ENCODE measurements at regions not wholly inside any gene's neighbourhood (a gene's known extent, or its start where the extent isn't known, plus 50 kb on each side); places are given as distances from the start of the nearest gene placed in this dataset.

- no peak overlapping the region for H3K27ac Mint-ChIP-seq
- no peak for ATAC-seq
Measured at GRCh38 chr11:101401245-101401644, 182.6 kb downstream of the TRPC6 start.

GRCh38 chr11:101397979-101398378 is 185.8 kb downstream of the TRPC6 start:
- no peaks in the 10 kb centered on the region for H3K4me1 Mint-ChIP-seq
- ATAC-seq: no peak
- DNase-seq: no peak
- H3K27ac Mint-ChIP-seq: no peak overlapping the region
- H3K4me3 Mint-ChIP-seq: no peak overlapping the region
- peaks cover 7 to 30% of the 10 kb centered on the region in 2 donors for H3K9me3 Mint-ChIP-seq
- no peaks in the 10 kb centered on the region for H3K27me3 Mint-ChIP-seq

More at GRCh38 chr11:101401245-101401644, 182.6 kb downstream of the TRPC6 start:
- Mint-ChIP-seq H3K4me3 (no peak overlapping the region), H3K27me3 (no peaks in the 10 kb centered on the region), H3K4me1 (no peaks in the 10 kb centered on the region), H3K9me3 (peaks cover 7 to 16% of the 10 kb centered on the region in 2 donors)
- no peak for DNase-seq

GRCh38 chr11:101390539-101390938 is 193.3 kb downstream of the TRPC6 start:
- Mint-ChIP-seq H3K4me3 (no peak overlapping the region), H3K27me3 (no peaks in the 10 kb centered on the region), H3K4me1 (no peaks in the 10 kb centered on the region), H3K27ac (no peak overlapping the region), H3K9me3 (peaks cover 0 to 9% of the 10 kb centered on the region in 2 donors)
- DNase-seq (no peak), ATAC-seq (no peak)

GRCh38 chr11:101369835-101370234 is 214.0 kb downstream of the TRPC6 start:
- no peak overlapping the region for H3K27ac Mint-ChIP-seq
- ATAC-seq (no peak), DNase-seq (no peak)
- no peak overlapping the region for H3K4me3 Mint-ChIP-seq
- no peaks in the 10 kb centered on the region for H3K4me1 Mint-ChIP-seq
- H3K9me3 Mint-ChIP-seq: peaks cover 7 to 16% of the 10 kb centered on the region in 2 donors
- no peaks in the 10 kb centered on the region for H3K27me3 Mint-ChIP-seq

DNA sequence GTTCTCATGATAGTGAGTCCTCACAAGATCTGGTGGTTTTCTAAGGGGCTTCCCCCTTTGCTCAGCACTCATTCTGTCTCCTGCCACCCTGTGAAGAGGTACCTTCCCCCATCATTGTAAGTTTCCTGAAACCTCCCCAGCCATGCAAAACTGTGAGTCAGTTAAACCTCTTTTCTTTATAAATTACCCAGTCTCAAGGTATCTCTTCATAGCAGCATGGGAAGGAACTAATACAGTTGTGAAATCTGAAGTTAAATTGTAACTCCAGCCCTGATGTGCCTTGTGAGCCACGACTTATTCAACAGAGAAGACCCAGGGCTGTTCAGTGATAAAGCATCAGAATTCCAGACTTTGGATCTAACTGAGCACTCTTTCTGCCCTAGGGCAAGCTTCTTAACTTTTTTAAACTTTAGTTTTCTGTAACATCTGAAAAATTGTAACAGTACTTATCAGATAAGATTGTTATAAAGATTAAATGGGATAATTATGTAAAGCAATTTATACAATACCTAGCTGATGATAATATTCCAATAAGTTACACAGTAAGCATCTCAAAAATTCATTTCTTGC is 220.0 kb downstream of the TRPC6 start:
- peaks cover 18 to 20% of the 10 kb centered on the region in 2 donors for H3K9me3 Mint-ChIP-seq
- H3K27ac Mint-ChIP-seq: no peak overlapping the region
- ATAC-seq (no peak), DNase-seq (no peak)
- H3K4me1 Mint-ChIP-seq: no peaks in the 10 kb centered on the region
- no peaks in the 10 kb centered on the region for H3K27me3 Mint-ChIP-seq
- no peak overlapping the region for H3K4me3 Mint-ChIP-seq

DNA sequence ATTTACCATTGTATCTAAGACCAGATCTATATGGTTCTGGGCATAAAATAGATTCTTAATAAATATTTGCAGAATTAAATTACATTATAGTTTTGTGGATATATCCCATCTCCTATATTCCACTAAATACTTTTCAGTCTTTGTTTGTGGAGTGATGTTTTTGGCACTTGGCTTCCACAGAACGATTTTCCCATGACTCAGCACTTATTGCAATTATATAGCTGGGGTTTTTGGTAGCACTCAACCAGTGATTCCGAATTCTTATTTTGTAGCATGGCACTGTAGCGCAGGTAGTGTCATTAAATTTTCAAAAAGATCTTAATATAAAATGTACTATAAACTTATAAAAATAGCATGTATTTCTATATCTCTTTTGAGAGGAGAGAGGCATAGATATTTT is 221.2 kb downstream of the TRPC6 start:
- Mint-ChIP-seq H3K4me1 (no peaks in the 10 kb centered on the region), H3K27me3 (no peaks in the 10 kb centered on the region), H3K4me3 (no peak overlapping the region), H3K27ac (no peak overlapping the region), H3K9me3 (peaks cover 11 to 18% of the 10 kb centered on the region in 2 donors)
- DNase-seq (no peak), ATAC-seq (no peak)

DNA sequence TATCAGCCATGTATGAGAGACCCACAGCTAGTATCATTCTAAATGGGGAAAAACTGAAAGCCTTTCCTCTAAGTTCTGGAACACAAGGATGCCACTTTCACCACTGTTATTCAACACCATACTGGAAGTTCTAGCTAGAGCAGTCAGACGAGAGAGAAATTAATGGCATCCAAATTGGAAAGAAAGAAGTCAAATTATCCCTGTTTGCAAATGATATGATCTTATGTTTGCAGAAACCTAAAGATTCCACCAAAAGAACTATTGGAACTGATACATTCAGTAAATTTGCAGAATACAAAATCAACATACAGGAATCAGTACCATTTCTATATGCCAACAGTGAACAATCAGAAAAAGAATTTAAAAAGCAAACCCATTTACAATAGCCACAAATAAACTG is 226.0 kb downstream of the TRPC6 start:
- Mint-ChIP-seq H3K27me3 (no peaks in the 10 kb centered on the region), H3K9me3 (peaks cover 11 to 14% of the 10 kb centered on the region in 2 donors), H3K4me1 (no peaks in the 10 kb centered on the region), H3K27ac (no peak overlapping the region), H3K4me3 (no peak overlapping the region)
- ATAC-seq (no peak), DNase-seq (no peak)

DNA sequence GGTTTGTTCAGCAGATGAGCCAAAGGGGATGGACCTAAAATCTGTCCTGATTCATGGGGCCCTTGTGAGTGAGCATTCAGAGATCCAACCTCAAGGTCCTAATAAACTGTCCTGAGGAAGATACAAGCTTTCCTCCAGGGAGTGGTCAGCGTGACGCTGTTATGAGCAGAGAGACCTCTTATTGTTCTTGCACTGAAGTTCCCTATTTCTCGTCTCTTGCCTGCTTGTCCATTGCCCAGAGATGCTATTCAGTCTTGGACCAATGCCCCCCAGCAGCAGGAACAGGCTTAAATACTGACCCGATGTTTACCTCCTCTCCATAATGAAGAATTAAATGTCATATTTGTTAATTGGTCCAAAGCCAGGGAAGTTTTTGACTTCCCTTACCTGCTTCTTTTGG is 225.2 kb upstream of the PGR start:
- no peaks in the 10 kb centered on the region for H3K27me3 Mint-ChIP-seq
- no peak overlapping the region for H3K27ac Mint-ChIP-seq
- no peaks in the 10 kb centered on the region for H3K4me1 Mint-ChIP-seq
- DNase-seq (no peak), ATAC-seq (no peak)
- H3K9me3 Mint-ChIP-seq: peaks cover 0 to 8% of the 10 kb centered on the region in 2 donors
- no peak overlapping the region for H3K4me3 Mint-ChIP-seq

GRCh38 chr11:101348786-101349185 is 219.2 kb upstream of the PGR start:
- no peak for DNase-seq
- no peak overlapping the region for H3K27ac Mint-ChIP-seq
- no peak for ATAC-seq
- no peaks in the 10 kb centered on the region for H3K4me1 Mint-ChIP-seq
- peaks cover 2 to 13% of the 10 kb centered on the region in 2 donors for H3K9me3 Mint-ChIP-seq
- H3K27me3 Mint-ChIP-seq: no peaks in the 10 kb centered on the region
- H3K4me3 Mint-ChIP-seq: no peak overlapping the region

- peaks cover 9 to 18% of the 10 kb centered on the region in 2 donors for H3K9me3 Mint-ChIP-seq
- no peak overlapping the region for H3K27ac Mint-ChIP-seq
- no peak overlapping the region for H3K4me3 Mint-ChIP-seq
- H3K27me3 Mint-ChIP-seq: no peaks in the 10 kb centered on the region
- no peak for DNase-seq
- no peaks in the 10 kb centered on the region for H3K4me1 Mint-ChIP-seq
- ATAC-seq: no peak
Measured at GRCh38 chr11:101346591-101346990, 217.0 kb upstream of the PGR start.

DNA sequence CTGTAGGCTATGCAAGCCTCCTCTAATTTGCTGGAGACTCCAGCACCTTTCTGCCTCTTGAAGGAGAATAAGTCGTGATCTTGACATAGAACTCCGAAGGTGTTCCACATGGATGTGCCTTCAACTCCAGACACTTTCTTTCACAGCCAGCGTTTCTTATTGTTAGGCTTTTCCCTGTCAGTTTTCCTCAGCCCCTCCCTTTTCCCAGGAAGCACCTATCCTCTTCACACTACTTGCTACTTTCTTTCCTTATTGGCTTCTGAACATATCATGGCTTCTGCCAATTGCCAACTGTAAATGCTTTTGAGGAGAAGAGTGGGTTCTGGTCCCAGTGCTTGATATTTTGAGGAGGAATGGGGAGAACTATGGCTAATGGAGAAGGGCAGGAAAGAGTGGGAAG is 216.3 kb upstream of the PGR start:
- H3K27ac Mint-ChIP-seq: no peak overlapping the region
- peaks cover 9 to 18% of the 10 kb centered on the region in 2 donors for H3K9me3 Mint-ChIP-seq
- H3K27me3 Mint-ChIP-seq: no peaks in the 10 kb centered on the region
- no peaks in the 10 kb centered on the region for H3K4me1 Mint-ChIP-seq
- DNase-seq (no peak), ATAC-seq (no peak)
- H3K4me3 Mint-ChIP-seq: no peak overlapping the region

GRCh38 chr11:101342307-101342706 is 212.7 kb upstream of the PGR start:
- no peak overlapping the region for H3K4me3 Mint-ChIP-seq
- peaks cover 17 to 23% of the 10 kb centered on the region in 2 donors for H3K9me3 Mint-ChIP-seq
- H3K27ac Mint-ChIP-seq: no peak overlapping the region
- ATAC-seq (no peak), DNase-seq (no peak)
- H3K27me3 Mint-ChIP-seq: no peaks in the 10 kb centered on the region
- no peaks in the 10 kb centered on the region for H3K4me1 Mint-ChIP-seq

- no peak overlapping the region for H3K4me3 Mint-ChIP-seq
- no peak for DNase-seq
Measured at GRCh38 chr11:101341578-101341977, 212.0 kb upstream of the PGR start.

DNA sequence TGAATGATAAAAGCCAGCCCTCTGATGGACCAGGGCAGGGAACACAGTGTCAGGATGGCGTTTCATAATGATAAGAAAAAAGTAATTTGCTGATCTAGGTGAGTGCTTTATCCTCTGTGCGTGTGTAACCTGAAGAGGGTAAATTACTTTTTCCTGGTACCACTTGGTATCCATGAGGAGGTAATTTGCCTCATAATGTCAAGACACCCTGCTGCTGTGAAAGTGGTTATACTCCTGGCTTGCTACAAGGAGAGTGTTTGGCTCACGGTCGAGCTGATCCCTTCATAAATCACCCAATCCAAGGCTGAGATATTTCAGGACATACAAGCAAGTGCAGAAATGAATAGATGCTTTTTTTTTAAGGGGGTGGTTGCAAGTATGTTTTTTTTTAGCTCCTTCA is 207.2 kb upstream of the PGR start:
- no peak overlapping the region for H3K27ac Mint-ChIP-seq
- peaks cover 8 to 9% of the 10 kb centered on the region in 2 donors for H3K9me3 Mint-ChIP-seq
- no peaks in the 10 kb centered on the region for H3K27me3 Mint-ChIP-seq
- no peaks in the 10 kb centered on the region for H3K4me1 Mint-ChIP-seq
- ATAC-seq (no peak), DNase-seq (no peak)
- no peak overlapping the region for H3K4me3 Mint-ChIP-seq

More at GRCh38 chr11:101341578-101341977, 212.0 kb upstream of the PGR start:
- ATAC-seq: no peak
- H3K27ac Mint-ChIP-seq: no peak overlapping the region
- peaks cover 17 to 20% of the 10 kb centered on the region in 2 donors for H3K9me3 Mint-ChIP-seq
- no peaks in the 10 kb centered on the region for H3K27me3 Mint-ChIP-seq
- no peaks in the 10 kb centered on the region for H3K4me1 Mint-ChIP-seq

- H3K4me3 Mint-ChIP-seq: no peak overlapping the region
- no peaks in the 10 kb centered on the region for H3K4me1 Mint-ChIP-seq
- DNase-seq: no peak
- no peak overlapping the region for H3K27ac Mint-ChIP-seq
- no peak for ATAC-seq
- no peaks in the 10 kb centered on the region for H3K27me3 Mint-ChIP-seq
- peaks cover 8 to 9% of the 10 kb centered on the region in 2 donors for H3K9me3 Mint-ChIP-seq
Measured at GRCh38 chr11:101336155-101336554, 206.5 kb upstream of the PGR start.

GRCh38 chr11:101334581-101334980 is 205.0 kb upstream of the PGR start:
- no peaks in the 10 kb centered on the region for H3K27me3 Mint-ChIP-seq
- peaks cover 8 to 12% of the 10 kb centered on the region in 2 donors for H3K9me3 Mint-ChIP-seq
- no peak overlapping the region for H3K27ac Mint-ChIP-seq
- H3K4me1 Mint-ChIP-seq: no peaks in the 10 kb centered on the region
- no peak overlapping the region for H3K4me3 Mint-ChIP-seq
- no peak for ATAC-seq
- no peak for DNase-seq

GRCh38 chr11:101331411-101331810 is 201.8 kb upstream of the PGR start:
- H3K9me3 Mint-ChIP-seq: peaks cover 0 to 16% of the 10 kb centered on the region in 2 donors
- H3K27ac Mint-ChIP-seq: no peak overlapping the region
- DNase-seq (no peak), ATAC-seq (no peak)
- no peaks in the 10 kb centered on the region for H3K4me1 Mint-ChIP-seq
- no peaks in the 10 kb centered on the region for H3K27me3 Mint-ChIP-seq
- H3K4me3 Mint-ChIP-seq: no peak overlapping the region

Data from stimulated activated naive CD8-positive, alpha-beta T cell treated with anti-CD3 and anti-CD28 coated beads, Interleukin-15, amount 100 ng/mL, for 72 hours (primary cell).